Dermis blood vessel endothelial cell (primary cell): ENCODE measurements at regions not wholly inside any gene's neighbourhood (a gene's known extent, or its start where the extent isn't known, plus 50 kb on each side); places are given as distances from the start of the nearest gene placed in this dataset.

ENCODE experiments used
- DNase-seq: peaks from one replicate; pipeline ENCODE4 v3.0.0; 2010

GRCh38 chr18:73917046-73917445, 230.6 kb downstream of the FBXO15 start:
- no peak for DNase-seq

GRCh38 chr18:73913505-73913904, 234.1 kb downstream of the FBXO15 start:
- no peak for DNase-seq

DNA sequence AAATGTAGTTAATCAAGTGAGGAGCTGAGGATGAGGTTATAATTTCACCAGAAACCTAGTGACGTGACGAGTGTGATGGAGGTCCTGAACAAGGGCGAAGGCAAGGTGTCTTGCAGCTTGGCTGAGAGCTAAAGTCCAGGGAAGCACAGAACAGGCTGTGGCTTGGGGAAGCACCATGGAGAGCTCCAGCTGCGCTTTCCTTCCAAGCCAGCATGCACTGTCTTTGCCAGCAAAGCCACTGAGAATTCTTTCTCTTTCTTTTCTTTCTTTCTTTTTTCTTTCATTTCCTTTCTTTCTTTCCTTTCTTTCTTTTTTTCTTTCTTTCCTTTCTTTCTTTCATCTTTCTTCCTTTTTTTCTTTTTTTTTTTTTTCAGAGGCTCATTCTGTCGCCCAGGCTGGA, 239.3 kb downstream of the FBXO15 start:
- DNase-seq, result peak; percentile 61

DNA sequence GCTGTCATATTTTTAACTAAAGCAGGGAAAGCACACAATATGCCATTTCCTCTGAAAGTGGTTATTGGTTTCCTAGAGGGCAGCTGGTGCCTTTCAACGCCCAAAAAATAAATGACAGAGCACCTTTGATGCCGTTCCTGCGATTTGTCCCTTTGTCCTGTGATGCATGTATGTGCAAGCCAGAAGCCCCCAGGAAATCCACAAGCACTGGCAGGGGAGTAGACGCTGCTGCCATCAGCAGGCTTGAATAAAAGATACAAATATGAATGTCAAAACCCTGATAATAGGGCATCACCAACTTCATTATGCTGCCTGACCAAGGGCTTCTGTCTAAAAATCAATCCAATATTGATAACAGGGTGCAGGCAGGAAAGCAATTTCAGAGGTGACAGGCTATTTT, 246.1 kb downstream of the FBXO15 start:
- DNase-seq, result no peak

DNA sequence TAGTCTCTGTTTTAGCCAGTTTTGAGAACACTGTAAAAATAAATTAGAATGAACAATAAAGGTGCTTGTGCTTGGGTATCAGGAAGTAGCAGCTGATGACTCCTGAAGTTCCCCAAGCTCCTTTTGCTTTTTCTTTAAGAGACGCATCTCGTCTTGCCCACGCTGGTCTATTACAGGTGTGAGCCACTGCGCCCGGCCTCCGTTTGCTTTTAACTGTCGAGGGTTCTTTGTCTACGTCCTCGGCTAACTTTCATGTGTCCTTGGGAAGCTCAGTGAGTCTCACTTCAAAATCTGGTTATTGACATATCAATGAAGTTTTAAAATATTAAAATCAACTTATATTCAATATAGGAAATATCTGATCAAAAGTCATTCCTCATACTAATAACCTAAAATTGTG, 246.5 kb downstream of the FBXO15 start:
- no peak for DNase-seq

GRCh38 chr18:73900106-73900835, 247.4 kb downstream of the FBXO15 start:
- DNase-seq, result no peak

- no peak for DNase-seq
Measured at GRCh38 chr18:73897517-73897916, 250.1 kb downstream of the FBXO15 start.

GRCh38 chr18:73896685-73897084, 250.9 kb downstream of the FBXO15 start:
- DNase-seq, result no peak

DNA sequence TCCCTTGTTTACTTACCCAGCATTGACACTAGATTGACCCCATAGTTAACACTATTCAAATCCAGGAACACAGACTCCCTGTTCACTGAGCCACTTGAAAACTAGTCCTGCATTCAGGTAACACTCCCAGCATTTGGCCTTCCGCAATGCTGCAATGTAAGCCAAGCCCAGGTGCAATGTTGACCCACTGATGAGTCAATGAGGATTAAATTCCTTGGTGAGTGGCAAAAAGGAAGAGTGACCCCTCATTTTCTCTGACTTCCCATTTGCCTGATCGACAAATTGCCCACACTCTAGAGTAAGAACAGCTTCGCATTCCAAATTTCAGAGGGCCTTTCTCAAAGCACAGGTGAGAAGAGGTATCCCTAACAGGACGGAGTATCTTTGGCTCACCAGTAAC, 251.9 kb downstream of the FBXO15 start:
- no peak for DNase-seq

DNA sequence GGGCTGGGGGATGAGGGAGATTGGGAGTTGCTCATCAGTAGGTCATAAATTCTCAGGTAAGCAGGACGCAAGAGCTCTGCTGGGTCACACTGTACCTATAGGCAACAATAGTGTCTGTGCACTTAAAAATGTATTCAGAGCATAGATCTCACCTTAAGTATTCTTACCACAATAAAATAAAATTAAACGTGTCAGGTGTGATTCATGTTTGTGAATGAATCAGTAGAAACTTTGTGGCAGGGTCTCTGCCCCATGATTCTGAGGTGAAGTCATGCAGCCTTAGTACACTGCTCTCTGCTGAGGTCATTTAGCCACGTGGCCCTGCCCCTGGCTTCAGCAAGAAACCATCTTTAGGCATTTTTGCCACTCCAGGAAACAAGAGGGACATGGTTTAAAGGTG, 253.8 kb downstream of the FBXO15 start:
- no peak for DNase-seq

- DNase-seq, result no peak
Measured at GRCh38 chr18:73891572-73892421, 255.8 kb downstream of the FBXO15 start.

DNA sequence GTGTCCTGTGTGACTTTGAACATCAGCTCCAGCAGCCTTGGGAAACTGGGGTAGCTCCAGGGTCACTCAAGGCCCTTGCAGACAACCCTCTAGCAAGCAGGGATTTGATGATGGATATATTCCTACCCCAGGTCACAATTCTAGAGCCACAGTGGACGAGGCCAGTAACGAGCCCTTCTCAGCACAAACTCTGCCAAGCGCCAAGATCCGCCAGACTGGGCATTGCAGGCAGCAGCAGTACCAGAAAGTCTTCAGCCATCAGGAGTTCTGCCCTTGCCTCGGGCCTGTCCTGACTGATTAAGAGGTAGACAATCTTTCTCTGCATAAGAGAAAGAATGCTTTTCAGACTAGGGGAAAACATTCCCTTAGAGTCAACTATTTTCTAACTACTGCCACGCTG, 259.1 kb downstream of the FBXO15 start:
- no peak for DNase-seq

GRCh38 chr18:73887801-73888200, 259.8 kb downstream of the FBXO15 start:
- DNase-seq, result no peak

GRCh38 chr18:73884868-73885267, 262.8 kb downstream of the FBXO15 start:
- DNase-seq, result no peak

DNA sequence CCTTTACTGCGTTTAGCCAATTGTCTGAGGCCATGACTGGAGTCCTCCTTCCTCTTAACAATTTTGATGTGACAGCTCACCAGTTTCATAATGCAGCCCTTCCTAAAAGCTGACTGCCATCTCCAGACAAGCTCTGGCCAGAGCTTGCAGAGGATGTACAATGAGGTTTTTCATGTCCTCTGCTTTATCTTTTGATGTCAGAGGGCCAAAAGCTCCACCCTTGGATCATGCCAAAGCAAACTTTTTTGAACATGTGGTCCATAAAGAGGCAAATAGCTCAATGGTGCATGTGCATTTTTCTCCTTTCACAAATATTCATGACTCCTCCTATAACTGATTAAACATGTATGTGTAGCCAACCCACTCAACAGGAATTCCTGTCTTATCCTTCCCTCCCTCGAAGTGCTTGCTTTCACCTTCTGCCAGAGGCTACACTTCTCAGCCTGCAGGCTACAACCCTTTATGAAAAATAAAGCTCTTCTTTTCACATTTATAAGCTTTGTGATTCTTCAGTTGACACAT, 266.2 kb downstream of the FBXO15 start:
- no peak for DNase-seq

DNA sequence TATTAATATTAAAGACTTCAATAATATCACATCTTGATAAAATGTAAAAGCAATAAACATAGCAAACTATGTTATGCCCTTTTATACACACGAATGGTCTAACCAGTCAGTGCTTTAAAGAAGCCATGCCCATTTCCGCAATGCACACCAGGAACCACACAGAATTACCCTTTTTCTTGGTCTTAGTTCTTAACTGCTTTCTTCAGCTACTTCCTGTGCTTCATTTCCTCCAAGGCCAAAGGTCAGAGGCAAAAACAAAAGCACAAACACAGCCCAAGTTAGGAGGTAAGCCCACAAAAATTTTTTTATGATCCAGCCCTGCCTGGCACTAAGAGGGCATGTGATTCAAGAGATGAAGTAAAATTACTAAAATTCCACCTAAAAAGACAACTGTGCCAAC, 267.2 kb downstream of the FBXO15 start:
- DNase-seq, result peak; percentile 61

DNA sequence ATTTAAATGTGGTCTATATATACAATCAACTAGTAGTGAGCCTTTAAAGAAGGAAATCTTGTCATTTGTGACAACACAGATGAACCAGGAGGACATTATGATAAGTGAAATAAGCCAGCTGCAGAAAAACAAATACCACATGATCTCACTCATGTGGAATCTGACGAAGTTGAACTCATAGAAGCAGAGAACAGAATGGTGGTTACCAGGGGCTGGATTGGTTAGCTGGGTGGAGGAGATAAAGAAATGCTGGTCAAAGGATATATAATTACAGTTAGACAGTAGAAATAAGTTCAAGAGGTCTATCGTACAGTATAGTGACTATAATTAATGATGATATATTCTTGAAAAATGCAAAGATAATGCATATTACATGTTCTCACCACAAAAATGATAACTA, 267.9 kb downstream of the FBXO15 start:
- peak; percentile 10 for DNase-seq

- DNase-seq, result no peak
Measured at GRCh38 chr18:73879328-73879727, 268.3 kb downstream of the FBXO15 start.

DNA sequence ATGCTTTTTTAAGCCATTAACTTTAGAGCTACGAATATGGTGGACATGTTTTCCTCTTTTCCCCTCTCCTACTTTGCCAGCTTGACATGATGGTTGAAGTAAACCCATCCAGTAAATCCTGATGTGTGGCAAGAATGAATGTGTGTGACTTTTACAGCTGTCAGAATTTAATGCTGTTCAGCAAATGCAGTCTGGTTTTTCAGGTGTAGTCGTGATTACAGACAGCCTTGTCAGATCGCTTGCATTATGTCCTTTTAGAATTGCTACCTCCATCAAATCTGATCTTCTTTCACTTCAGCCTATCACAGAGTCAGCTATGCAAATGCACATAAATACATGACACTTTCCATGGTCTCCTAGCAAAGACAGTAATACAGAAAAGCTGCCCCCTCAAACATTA, 278.5 kb downstream of the FBXO15 start:
- DNase-seq, result no peak

DNA sequence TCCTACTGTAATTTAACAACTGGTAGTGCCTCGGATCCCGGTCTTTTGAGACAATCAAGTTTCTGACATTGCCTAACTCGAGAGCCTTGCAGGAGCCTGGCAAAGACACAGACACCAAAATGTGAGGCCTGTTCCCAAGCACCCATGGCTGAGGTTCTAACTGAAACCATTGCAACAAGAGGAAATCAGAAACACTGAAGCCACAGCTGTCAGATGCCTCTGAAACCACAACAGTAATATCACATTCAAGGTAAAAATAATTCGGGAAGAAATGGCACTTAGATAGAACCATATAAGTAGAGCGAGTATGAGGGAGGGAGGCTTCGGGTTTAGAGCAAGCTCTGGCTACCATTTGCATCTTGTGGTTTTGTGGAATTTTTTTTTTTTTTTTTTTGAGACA, 285.9 kb downstream of the FBXO15 start:
- DNase-seq, result no peak

DNA sequence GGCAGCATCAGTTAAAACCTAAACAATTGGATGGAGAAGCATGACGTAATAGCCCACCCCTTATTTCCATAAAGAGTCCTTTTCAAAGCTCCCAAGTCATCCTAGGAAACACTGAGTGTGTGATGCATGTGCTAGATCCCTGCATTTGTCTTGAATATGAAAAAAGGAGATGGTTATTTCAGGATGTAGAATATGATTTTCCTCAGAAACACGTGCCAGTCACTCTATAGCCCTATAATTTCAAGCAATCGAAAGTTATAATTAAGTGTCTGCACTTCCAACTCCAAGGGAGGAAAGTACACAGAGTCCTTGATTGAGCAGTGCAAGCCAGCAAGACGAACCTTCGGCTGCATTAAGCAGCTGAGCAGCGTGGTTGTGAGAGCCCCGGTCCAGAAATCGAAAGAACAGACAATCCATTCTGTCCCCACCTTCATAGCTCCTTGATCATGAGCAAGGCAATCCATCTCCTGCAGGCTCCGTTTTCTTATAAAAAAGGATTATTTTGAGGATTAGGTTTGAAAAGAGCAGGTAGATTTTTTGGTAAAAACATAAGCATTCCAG, 287.7 kb downstream of the FBXO15 start:
- DNase-seq, result no peak

- no peak for DNase-seq
Measured at GRCh38 chr18:73852789-73853549, 294.7 kb downstream of the FBXO15 start.

DNA sequence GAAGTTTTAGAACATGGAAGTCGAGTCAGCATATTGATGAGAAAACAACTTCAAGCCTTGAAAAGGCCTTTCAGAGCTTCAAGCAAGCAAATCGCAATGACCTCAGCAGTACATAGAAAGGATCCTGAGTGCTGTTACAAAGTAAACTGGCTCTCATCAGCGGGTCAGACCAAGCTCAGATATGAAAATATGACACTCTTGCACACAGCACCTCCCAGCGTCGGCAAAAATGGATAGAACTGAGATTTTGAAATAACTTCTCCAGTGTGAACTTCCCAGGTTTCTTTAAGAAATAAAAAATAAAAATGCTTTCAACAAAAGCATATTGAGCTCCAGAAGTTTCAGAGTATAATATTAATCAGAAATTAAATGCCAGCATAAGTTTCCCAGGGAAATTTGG, 296.9 kb downstream of the FBXO15 start:
- DNase-seq, result no peak
